MM.1S (cell line): ENCODE measurements at regions not wholly inside any gene's neighbourhood (a gene's known extent, or its start where the extent isn't known, plus 50 kb on each side); places are given as distances from the start of the nearest gene placed in this dataset.

Experiments used
- DNase-seq: peaks from one replicate; pipeline ENCODE4 v3.0.0-alpha.2; 2015
- H2AFZ ChIP-seq: fragments of 300-600 bp; sonication (generic); 2 replicates; pipeline ENCODE4 v1.6.0; 2016; ENCODE audit warnings: antibody characterized with exemption, low read length
- H3F3A ChIP-seq: fragments of 300-600 bp; sonication (generic); 2 replicates; pipeline ENCODE4 v1.6.1; 2016; ENCODE audit warnings: mild to moderate bottlenecking, antibody characterized with exemption, low read length, moderate library complexity, mixed read lengths; ENCODE audit not compliant: insufficient read depth
- H3K27ac ChIP-seq: fragments of 300-600 bp; sonication (generic); 2 replicates; pipeline ENCODE4 v1.5.1; 2016; ENCODE audit warnings: mild to moderate bottlenecking, low read length
- H3K27me3 ChIP-seq: fragments of 300-600 bp; sonication (generic); replicated peaks from 2 replicates; pipeline ENCODE4 v1.6.0; 2016; ENCODE audit warnings: low read length; ENCODE audit not compliant: insufficient read depth
- H3K36me3 ChIP-seq: fragments of 300-600 bp; sonication (generic); replicated peaks from 2 replicates; pipeline ENCODE4 v1.6.1; 2016; ENCODE audit warnings: mild to moderate bottlenecking, low read length, mixed read lengths; ENCODE audit not compliant: insufficient read depth
- H3K4me1 ChIP-seq: fragments of 300-600 bp; sonication (generic); 2 replicates; pipeline ENCODE4 v1.6.1; 2016; ENCODE audit warnings: low read length, mixed read lengths
- H3K4me2 ChIP-seq: fragments of 300-600 bp; sonication (generic); 2 replicates; pipeline ENCODE4 v1.6.0; 2016; ENCODE audit warnings: low read depth, low read length
- H3K4me3 ChIP-seq: fragments of 300-600 bp; sonication (generic); 2 replicates; pipeline ENCODE4 v1.5.1; 2016; ENCODE audit warnings: low read length, mixed read lengths
- H3K79me2 ChIP-seq: fragments of 300-600 bp; sonication (generic); 2 replicates; pipeline ENCODE4 v1.6.1; 2016; ENCODE audit warnings: mixed run types, low read length, mixed read lengths
- H3K9ac ChIP-seq: fragments of 300-600 bp; sonication (generic); 2 replicates; pipeline ENCODE4 v1.6.1; 2016; ENCODE audit warnings: low read length, mixed read lengths
- H3K9me2 ChIP-seq: fragments of 300-600 bp; sonication (generic); replicated peaks from 2 replicates; pipeline ENCODE4 v1.6.1; 2016; ENCODE audit warnings: mild to moderate bottlenecking, low read length, mixed read lengths; ENCODE audit not compliant: insufficient read depth
- H3K9me3 ChIP-seq: fragments of 300-600 bp; sonication (generic); replicated peaks from 2 replicates; pipeline ENCODE4 v1.6.1; 2016; ENCODE audit warnings: mild to moderate bottlenecking, low read length, mixed read lengths; ENCODE audit not compliant: insufficient read depth
- H4K20me1 ChIP-seq: fragments of 300-600 bp; sonication (generic); 2 replicates; pipeline ENCODE4 v1.6.1; 2016; ENCODE audit warnings: mild to moderate bottlenecking, low read length, moderate library complexity, mixed read lengths; ENCODE audit not compliant: insufficient read depth
- CTCF ChIP-seq: fragments of 300-600 bp; sonication (generic); IDR thresholded peaks from 2 replicates; pipeline ENCODE4 v1.5.1; 2016; ENCODE audit warnings: antibody characterized with exemption, low read length, mixed read lengths
- EZH2 ChIP-seq: fragments of 300-600 bp; sonication (generic); optimal IDR thresholded peaks from 2 replicates; pipeline ENCODE3; 2017; ENCODE audit warnings: low read depth, mild to moderate bottlenecking, antibody characterized with exemption, low read length, mixed read lengths
- EZH2phosphoT487 ChIP-seq: fragments of 300-600 bp; sonication (generic); IDR thresholded peaks from 2 replicates; pipeline ENCODE4 v1.6.1; 2018; ENCODE audit warnings: antibody characterized with exemption, low read length

- Histone ChIP-seq H3K9me3 (no peaks in the 10 kb centered on the region), H3K79me2 (no peaks in the 10 kb centered on the region), H3F3A (no peaks in the 10 kb centered on the region; the same call in 1 of the 2 replicates), H3K36me3 (no peaks in the 10 kb centered on the region), H3K4me3 (no peak overlapping the region), H2AFZ (no peak overlapping the region), H3K9ac (no peak overlapping the region), H3K27me3 (no peaks in the 10 kb centered on the region), H3K4me1 (peaks cover 24% of the 10 kb centered on the region), H3K27ac (no peak overlapping the region), H3K4me2 (no peak overlapping the region), H3K9me2 (no peaks in the 10 kb centered on the region; the same call in 1 of the 2 replicates), H4K20me1 (no peaks in the 10 kb centered on the region)
- TF ChIP-seq EZH2, result no peak
- TF ChIP-seq CTCF, result no peak
- TF ChIP-seq EZH2phosphoT487, result no peak
- no peak for DNase-seq
These were observed 1370.1 kb upstream of the RAG2 start for GRCh38 chr11:37968148-37968547.

- H2AFZ ChIP-seq, result no peak overlapping the region
These were observed 1369.6 kb upstream of the RAG2 start for GRCh38 chr11:37967635-37968034.

GRCh38 chr11:37963440-37963839 lies 1365.4 kb upstream of the RAG2 start:
- Histone ChIP-seq H3K27ac (no peak overlapping the region), H3K9me3 (no peaks in the 10 kb centered on the region), H3F3A (no peaks in the 10 kb centered on the region; the same call in 1 of the 2 replicates), H3K36me3 (no peaks in the 10 kb centered on the region), H4K20me1 (no peaks in the 10 kb centered on the region), H3K27me3 (no peaks in the 10 kb centered on the region), H3K4me2 (no peak overlapping the region), H3K4me3 (no peak overlapping the region), H3K9ac (no peak overlapping the region), H2AFZ (no peak overlapping the region), H3K4me1 (peaks cover 24% of the 10 kb centered on the region), H3K79me2 (no peaks in the 10 kb centered on the region), H3K9me2 (no peaks in the 10 kb centered on the region)
- TF ChIP-seq CTCF (no peak), EZH2phosphoT487 (no peak), EZH2 (no peak)
- no peak for DNase-seq

More at GRCh38 chr11:37967635-37968034, 1369.6 kb upstream of the RAG2 start:
- no peaks in the 10 kb centered on the region for H3K79me2 ChIP-seq
- no peak overlapping the region for H3K4me3 ChIP-seq
- DNase-seq, result no peak
- no peak for TF ChIP-seq EZH2
- H4K20me1 ChIP-seq, result no peaks in the 10 kb centered on the region
- H3K4me1 ChIP-seq, result peaks cover 24% of the 10 kb centered on the region
- no peaks in the 10 kb centered on the region for H3K27me3 ChIP-seq
- H3F3A ChIP-seq, result no peaks in the 10 kb centered on the region; the same call in 1 of the 2 replicates
- no peaks in the 10 kb centered on the region for H3K9me3 ChIP-seq
- H3K36me3 ChIP-seq, result no peaks in the 10 kb centered on the region
- H3K27ac ChIP-seq, result no peak overlapping the region
- H3K4me2 ChIP-seq, result no peak overlapping the region
- H3K9me2 ChIP-seq, result no peaks in the 10 kb centered on the region
- no peak overlapping the region for H3K9ac ChIP-seq

GRCh38 chr11:37957717-37958116 lies 1359.7 kb upstream of the RAG2 start:
- no peak overlapping the region for H2AFZ ChIP-seq
- TF ChIP-seq EZH2phosphoT487, result no peak
- TF ChIP-seq EZH2, result no peak
- no peak for TF ChIP-seq CTCF
- no peak for DNase-seq

More at GRCh38 chr11:37957717-37958116, 1359.7 kb upstream of the RAG2 start:
- no peaks in the 10 kb centered on the region for H3K4me1 ChIP-seq
- H3F3A ChIP-seq, result no peaks in the 10 kb centered on the region
- H3K79me2 ChIP-seq, result no peaks in the 10 kb centered on the region
- H3K4me2 ChIP-seq, result no peak overlapping the region
- H3K9me2 ChIP-seq, result no peaks in the 10 kb centered on the region
- H3K9ac ChIP-seq, result no peak overlapping the region
- H3K9me3 ChIP-seq, result no peaks in the 10 kb centered on the region
- H3K27ac ChIP-seq, result no peak overlapping the region
- no peaks in the 10 kb centered on the region for H3K27me3 ChIP-seq
- H3K36me3 ChIP-seq, result no peaks in the 10 kb centered on the region
- H4K20me1 ChIP-seq, result no peaks in the 10 kb centered on the region
- no peak overlapping the region for H3K4me3 ChIP-seq
